RPMI8226 (cell line): ENCODE measurements at regions not wholly inside any gene's neighbourhood (a gene's known extent, or its start where the extent isn't known, plus 50 kb on each side); places are given as distances from the start of the nearest gene placed in this dataset.

Source experiments
- DNase-seq: peaks from one replicate; pipeline ENCODE4 v3.0.0-alpha.2; 2015

DNA sequence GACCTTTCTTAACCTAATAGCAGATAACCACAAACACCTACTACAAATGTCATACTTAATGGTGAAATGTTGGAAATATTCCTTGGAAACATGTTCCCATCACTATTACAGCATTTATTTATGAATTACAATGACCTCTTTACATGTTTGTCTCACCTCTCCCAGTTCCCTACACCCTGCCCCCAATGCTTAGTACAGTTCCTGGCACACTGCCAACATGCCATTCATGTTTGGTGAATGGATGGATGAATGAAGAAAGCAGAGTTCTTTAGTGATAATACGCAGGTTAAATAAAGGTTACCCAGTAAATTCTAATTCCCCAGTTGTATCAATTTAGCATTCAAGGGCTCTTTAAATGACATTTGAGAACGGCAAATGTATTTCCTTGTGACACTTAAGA is 259.9 kb upstream of the ATP11B start:
- DNase-seq: peak; percentile 45

DNA sequence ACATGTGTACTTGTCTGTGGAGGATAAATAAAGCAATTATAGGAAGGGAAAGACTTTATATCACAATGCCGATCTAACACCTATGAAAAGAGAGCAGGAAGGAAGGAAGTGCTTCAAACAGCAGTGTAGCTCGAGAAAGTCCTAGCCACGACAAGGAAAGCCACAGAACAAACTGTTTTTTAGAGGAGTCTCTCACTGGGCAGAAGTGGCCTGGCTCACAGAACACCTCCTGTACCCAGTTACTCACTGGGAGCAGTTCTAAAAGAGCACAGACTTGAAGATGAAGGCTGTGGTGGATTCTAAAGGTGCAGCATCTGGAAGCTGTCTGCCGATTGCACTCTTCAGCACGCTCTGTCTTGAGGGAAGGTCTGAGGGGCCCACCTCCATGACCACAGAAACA is 248.8 kb upstream of the ATP11B start:
- DNase-seq: no peak

DNA sequence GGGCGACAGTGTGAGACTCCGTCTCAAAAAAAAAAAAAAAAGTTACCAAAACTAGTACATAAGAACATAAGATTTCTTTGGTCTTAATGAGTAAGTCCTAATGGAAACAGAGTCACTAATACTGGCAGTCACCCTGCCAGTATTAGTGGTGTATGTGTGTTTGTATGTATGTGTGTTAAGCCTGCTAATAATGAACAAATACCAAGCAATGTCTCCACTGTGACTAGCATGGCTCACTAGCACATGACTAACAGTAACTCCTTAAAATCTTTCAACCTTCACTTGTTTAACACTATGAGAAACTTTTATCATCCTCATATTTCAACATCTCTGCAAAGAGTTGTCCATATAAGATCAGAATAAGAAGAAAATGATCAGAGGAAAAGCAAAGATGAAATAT is 231.0 kb upstream of the ATP11B start:
- no peak for DNase-seq

DNA sequence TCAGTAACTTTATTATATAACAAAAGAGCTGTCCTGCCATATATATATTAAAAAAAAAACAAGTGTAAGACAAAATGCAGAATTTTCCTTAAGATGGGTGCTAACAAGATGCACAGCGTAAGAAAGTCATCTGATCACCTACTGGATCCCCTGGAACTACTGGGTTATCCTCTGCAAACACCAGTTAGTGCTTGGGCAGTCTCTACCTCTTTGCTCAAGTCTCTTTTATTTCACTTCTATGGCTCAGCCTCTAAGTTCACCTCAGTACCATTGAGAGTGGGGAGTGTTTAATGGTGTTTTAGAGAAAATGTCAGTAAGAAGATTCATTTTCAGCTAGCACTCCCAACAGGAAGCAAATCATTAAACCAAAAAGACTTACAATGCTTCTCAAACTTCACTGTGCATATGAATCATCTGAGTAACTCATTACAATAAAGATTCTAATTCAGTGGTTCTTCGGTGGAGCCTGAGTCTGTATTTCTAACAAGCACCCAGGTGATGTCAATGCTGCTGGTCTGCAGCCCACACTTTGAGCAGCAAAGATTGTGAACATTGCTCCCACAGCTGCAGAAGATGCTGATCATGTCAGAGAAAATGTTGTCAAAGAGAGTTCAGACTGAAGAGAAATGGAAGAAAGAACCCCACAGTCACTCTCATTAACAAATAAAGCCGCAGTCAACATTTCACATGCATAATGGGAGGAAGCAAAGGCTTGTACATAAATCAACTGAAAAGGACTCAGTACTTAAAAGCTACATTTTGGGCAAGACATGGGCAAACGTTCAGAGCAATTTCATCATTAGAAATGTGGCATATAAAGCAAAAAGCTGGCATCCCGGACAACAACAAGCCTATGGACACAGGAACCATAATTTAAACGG is 227.1 kb upstream of the ATP11B start:
- no peak for DNase-seq

DNA sequence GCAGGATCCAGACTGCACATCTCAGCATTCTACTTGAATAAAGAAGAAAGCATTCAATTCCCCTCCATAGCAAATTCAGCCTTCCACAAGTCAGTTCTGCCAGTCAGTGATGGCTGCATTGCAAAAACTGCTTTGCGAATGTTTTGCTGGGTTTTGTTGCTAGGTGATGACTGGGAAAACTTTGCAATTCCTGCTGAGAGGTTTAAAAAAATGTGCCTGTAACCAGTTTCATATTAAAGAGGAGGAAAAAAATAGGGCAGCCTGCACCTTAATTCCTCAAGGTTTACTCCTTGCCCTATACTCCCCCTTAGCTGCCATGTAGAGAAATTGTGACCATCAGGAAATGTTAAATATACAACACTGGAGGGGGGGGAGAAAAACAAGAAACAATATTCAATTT is 225.6 kb upstream of the ATP11B start:
- DNase-seq: no peak

DNA sequence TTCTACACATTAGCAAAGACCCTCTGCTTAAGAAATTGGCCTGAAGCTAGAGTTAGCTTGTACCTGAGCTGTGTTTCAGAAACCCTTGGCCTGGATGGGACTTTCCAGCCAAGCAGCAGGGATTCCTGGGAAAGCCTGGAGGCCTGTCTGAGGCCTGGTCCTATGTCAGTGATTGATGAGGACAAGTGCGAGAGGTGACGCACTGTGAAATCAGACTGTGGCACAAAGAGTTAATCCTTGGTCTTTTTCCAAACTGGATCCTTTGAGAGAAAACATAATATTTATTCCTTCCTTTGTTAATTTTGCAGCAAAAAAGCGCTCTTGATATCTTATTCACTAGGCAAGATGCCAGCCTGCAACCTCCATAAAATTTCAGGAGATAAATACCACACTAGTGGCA is 225.0 kb upstream of the ATP11B start:
- DNase-seq: no peak

DNA sequence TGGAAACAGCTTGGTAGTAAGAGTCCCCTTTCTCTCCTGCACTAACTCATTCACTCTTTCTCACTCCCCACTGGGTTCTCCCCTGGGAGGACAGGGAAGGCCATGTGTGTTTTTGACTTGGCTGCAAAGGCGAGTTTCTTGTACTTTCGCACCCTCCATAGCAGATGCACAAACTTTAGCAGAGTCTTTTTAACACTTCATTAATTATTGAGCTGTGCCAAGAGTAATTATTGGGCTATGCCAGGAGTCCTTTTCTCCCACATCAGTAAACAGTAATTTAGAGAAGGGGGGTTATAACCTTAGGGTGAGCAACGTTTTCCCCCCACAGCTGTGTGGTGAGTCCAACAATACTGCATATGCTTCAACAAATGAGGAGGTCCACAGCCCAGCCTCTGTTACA is 224.4 kb upstream of the ATP11B start:
- DNase-seq: no peak

DNA sequence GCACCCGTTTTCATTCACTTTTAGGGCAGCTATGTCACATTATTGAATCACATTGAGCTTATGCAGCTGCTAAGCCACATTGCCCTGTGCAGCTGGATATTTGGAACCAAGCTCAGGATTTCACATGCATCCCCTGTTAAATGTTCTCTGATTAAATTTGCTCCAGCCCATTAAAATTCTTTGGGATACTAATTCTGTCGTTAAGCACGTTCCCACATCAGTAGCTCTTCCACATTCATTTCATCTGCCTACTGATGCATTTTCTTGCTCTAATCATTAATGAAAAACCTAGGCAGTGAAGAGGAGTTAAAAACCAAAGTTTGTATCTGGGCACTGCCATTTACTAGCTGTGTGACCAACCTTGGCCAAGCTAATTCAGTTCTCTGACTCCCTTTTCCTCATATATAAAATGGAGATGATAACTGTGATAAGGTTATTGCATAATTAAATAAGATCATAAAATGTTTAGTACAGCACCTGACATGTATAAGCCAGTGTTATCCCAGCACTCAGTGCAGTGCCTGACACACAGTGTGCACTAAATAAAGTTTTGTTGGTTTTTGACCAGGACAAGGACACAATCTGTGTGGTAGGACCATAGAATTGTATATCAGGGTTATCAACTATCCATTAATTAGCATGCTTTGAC is 222.2 kb upstream of the ATP11B start:
- DNase-seq: no peak

DNA sequence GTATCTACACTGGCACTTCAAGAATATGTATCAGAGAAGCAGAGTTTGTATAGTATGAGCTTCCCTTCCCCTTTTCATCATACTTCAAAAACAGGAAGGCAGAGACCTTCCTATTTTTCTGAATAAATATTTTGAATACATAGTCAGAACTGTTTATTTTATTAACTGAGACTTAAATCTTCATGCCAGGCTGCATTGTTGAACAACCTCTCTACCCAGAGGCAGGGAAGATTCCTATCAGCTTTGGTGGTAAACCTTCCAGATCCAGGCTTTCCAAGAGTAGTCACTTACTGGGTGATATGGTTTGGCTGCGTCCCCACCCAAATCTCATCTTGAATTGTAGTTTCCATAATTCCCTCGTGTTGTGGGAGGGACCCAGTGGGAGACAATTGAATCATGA is 217.4 kb upstream of the ATP11B start:
- no peak for DNase-seq

DNA sequence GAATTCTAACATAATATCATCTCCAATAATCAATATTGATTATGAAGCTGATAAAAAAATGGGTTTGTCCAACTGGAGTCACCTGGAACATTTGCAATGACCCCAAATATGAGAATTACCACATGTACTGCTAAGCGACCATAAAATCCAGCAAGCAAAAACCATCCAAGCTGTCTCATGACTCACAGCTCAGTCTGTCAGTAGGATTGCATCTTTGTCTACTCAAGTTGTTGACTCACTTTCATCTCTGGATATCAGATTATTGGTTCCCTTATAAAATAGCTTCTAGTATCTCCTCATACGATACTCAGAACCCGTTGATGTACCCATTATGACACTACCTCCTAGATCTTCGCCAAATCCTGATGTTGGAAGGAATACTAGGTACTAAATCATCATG is 209.8 kb upstream of the ATP11B start:
- no peak for DNase-seq

DNA sequence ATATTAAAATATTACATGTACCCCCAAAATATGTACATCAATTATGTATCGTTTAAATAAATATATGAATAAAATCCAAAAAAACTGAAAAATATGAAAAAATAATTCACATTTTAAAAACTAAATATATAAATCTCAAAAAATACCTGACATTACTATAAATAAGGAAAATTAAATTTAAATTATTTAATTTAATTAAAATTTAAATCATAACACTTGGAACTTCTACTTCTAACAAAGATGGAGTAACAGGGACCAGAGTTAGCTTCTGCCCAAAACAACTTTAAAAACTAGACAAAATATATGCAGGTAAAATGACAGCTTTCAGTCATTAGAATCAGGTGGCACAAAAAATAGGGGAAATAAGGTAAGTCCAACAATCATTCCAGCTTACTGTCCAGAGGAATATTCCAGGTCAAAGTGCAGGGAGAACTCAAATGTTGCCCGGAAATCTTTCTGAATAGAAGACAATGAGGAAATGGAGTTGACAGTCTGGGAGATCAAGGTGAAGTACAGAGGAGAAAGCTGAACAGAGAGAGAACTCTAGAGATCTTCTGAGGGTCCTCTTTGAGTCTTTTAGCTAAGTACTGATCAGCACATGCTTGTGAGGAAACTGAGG is 207.7 kb upstream of the ATP11B start:
- DNase-seq: no peak

DNA sequence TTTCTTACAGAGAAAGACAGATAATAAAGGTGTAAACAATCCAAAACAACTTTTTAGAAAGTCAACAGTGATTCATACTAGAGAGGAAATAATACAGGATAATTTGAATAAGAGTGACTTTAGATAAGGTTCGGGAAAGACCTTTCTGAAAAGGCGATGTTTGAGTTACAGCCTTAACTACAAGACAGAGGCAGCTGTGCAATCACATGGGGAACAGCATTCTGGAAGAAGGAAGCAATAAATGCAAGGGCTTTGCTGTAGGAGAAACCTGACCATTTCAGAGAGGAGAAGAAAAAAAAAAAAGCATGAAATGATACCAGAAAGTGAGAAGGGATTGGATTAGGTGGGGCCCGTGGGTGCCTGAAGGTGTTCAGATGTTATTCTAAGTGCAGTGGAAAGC is 200.6 kb upstream of the ATP11B start:
- no peak for DNase-seq

DNA sequence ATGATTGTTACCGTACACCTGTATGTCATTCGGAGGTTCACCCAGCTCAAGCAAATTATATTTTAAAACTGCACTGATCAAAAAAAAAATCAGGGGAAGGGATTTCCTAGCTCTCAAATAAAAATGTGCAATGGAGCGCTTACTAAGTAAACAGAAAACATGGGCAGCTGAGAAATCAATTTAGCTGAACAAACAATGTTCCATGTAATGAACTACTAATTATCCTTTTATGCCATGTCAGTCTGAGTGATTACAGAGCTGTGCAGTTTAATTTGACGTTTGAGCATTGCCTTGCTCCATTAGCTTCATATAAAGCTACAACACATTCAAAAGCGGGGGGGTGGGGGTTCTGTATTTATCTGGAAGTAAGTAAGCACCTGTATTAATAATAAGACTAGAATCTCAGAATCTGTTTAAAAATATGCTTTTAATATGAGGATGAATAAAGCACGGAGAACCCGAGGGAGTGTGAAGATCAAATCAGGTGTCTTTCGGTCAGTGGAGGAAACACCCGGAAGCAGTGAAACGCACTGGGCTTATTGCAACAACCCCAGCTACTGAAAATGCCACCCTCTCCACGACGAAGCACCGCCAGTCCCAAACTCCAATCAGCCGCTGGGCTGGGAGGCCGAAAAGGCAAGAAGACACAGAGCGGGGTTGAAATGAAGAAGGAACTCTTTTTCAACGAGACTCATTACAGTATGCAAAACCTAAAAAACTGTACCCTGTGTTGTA is 196.5 kb upstream of the ATP11B start:
- no peak for DNase-seq

DNA sequence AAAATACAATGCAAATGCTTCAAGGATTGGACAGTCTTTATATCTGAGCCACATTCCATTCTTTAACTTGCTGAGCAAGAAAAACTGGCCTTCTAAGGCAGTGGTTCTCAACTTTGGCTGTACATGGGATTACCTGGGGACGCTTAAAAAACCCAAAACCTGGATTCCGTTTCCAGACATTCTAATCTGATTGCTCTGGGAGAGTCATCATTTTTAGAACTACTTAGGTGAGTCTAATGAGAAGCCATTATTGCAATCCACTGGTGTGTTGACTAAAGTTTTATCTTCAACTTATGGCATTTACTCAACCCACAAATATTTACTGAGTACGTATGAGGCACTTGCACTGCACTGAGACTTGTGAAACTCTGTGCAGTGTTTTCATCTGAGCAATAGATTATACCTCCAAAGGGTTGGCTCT is 195.7 kb upstream of the ATP11B start:
- no peak for DNase-seq

DNA sequence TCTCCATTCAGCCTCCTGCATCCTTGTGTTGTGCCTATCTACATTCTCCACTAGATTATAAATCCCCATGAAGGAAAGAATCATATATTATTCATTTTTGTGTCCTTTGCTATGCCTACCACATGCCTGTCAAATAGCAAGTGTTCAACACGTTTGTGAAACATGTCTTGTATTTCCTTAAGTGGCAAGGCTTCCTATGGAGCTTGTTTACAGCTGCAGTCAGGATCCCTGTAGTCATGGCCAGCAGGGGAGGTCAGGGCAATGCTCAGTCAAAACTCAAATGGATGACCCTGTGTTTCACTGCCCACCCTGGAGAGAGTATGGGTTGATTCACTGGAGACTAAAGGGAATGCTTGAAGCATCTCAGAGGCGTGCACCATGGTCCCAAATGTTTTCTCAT is 191.7 kb upstream of the ATP11B start:
- DNase-seq: no peak

DNA sequence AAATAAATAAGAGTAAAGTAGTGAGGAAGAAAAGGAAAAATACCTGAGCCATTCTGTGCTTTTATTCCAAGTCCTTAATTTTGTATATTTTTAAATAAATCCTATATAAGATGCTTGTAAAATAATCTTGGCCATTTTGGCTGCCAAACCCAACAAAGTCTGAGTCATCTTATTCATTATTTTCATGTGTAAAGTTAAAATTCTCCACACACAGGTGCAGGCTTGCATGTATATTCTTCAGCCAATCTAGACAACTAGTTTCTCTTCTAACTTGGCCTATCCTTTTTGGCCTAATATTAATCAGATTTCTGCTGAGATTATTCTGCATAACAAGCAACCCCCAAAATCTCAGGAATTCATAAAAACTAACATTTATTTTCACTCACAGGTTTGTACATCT is 189.8 kb upstream of the ATP11B start:
- no peak for DNase-seq

DNA sequence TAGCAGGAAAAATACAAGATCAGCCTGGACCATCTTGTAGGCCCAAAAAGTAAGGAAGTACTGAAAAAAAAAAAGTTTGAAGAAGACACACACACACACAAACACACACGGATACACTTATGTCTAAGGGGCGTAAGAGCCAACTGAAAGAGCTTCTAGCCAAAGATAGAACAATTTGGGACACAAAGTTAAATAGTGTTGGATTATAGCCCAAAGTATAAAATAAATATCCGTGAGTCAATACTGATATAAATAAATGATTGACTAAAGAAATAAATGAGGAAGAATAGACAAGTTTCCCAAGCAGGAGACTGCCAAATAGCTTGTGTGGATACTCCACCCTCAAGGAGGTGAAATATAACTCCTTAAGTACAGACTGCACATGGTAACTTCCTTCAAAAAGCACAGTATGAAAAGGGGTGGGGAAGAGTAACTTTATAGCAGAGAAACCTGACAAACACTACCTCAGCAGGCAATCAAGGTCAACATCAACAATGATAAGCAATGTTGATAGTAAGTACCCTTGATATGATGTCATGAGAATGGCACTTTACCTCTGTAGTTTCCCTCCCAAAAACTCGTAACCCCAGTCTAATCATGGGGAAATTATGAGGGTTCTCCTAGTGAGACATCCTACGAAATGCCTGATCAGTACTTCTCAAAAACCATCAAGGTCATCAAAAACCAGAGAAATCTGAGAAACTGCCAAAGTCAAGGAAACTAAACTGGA is 187.3 kb upstream of the ATP11B start:
- no peak for DNase-seq

DNA sequence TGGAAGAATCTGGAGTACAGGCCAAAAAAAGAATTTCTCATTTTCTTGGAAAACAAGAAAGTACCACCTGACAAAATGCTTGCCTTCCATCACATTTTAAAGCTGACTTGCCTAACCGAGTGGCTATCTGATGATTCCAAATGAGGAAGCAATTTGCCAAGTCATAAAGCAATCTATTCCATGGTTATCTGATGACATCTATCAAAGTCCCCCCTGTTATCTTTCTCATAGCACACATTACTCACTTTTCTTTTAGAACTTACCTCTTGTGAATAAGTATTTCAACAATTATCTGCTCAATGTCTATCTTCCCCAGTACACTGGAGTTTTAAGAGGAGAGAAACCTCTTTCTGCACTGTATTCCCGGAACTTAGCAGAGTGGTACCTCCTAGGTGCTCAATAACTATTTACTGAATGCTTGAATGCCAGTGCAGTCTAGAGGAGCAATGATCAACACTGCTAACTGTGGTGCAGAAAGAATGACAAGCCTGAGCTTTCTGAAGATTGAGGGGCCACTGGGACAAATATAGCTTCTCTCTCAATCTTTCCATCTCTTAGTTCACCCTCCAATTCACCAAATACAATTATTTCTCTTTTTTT is 186.3 kb upstream of the ATP11B start:
- no peak for DNase-seq

DNA sequence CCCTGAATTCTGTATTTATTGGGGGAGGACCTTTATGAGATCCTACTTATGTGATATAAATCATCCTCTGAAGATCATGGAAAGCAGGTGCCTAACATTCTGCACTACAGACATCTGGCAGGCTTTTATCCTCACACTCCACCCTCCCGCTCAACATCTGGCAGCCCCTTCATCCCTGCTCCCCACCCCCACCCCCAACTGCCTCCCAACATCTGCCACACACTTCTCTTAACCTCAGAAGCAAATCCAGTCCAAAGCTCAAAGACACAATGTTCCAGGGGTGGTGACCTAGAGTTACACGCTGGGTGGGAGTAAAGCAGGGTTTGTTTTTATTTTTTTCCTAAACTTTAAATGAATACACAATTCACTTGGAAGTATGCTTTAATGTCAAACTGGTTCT is 184.5 kb upstream of the ATP11B start:
- no peak for DNase-seq

DNA sequence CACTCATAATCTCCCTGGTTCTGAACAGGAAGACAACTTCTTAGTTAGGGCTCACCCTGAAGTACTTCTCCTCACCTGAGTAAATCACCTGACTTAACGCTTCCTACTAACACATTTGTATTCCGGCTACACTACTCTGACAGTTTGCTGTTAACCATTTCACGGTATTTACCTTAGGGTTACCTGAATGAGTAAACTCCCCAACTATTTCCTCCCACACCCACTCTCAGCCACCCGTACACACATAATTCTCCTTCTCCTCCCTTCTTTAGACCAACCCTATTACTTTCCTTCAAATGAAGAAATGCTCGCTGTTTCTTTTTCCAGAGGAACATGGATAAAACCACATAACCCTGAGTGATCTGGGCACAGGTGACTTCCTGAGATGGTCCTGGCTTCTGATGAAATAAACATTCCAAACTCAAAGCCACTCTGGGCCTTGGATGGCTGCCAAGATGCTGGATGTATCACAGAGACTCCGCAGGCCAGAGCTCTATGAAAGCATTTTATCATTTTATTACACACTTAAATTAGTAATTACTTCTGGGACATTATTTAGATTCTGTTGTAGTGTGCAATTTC is 183.6 kb upstream of the ATP11B start:
- no peak for DNase-seq

DNA sequence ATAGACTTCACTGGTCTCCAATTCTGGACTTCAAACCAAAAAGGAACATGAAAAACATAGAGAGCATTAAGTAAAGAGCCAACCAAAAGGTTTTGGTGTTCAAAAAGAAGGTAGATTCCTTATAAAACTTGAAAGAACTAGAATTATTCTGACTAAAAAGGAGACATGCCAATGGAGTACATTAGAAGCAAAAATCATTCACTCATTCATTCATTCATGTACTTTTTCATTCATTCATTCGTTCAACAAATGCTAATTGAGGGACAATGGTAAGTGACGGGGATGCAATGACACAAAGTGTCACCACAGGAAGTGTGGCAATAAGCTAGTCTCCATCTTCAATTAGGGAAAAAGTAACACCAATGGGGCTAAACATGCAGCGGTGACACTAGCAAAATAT is 181.0 kb upstream of the ATP11B start:
- DNase-seq: no peak

DNA sequence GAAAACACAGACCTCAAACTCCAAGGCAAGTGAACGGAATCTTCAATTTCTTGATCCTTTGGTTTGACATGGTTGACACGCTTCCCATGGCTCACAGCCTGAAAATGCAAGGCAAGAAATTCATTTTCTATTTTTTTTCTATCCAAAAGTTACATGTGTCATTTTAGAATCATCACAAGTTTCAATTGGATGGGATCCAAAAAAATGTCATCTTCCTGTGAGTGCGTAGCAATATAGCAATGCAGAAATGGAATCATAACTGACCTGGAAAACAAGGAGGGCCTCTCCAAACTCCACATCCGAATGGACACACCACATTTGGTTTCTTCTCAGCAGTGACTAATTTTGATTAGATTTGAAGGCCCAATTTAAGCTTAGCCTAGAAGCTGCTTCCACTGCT is 175.8 kb upstream of the ATP11B start:
- DNase-seq: no peak
